HG02981 (cell line): ENCODE measurements at regions not wholly inside any gene's neighbourhood (a gene's known extent, or its start where the extent isn't known, plus 50 kb on each side); places are given as distances from the start of the nearest gene placed in this dataset.
A peak's percentile ranks its signal among the peaks of the same experiment; 100 is the strongest.
"Not testable (repeated sequence)": the region's sequence is repeated elsewhere in the genome, so short reads cannot be mapped to it uniquely, and the experiment has no call there.

ENCODE experiments used
- ATAC-seq: cut with Tn5 transposase; IDR thresholded peaks from one replicate; pipeline ENCODE4 v1.9.1; 2021; ENCODE audit warnings: mild to moderate bottlenecking, moderate library complexity; ENCODE audit not compliant: unreplicated experiment

- no peak for ATAC-seq
These were observed 216.4 kb upstream of the RASGEF1B start for GRCh38 chr4:81688085-81688484.

GRCh38 chr4:81687471-81687870 is 215.8 kb upstream of the RASGEF1B start:
- no peak for ATAC-seq

GRCh38 chr4:81685104-81685503 is 213.4 kb upstream of the RASGEF1B start:
- ATAC-seq = no peak

GRCh38 chr4:81684352-81684751 is 212.6 kb upstream of the RASGEF1B start:
- ATAC-seq = no peak

- no peak for ATAC-seq
These were observed 210.8 kb upstream of the RASGEF1B start for GRCh38 chr4:81682492-81682891.

- ATAC-seq = no peak
These were observed 207.6 kb upstream of the RASGEF1B start for GRCh38 chr4:81679315-81679714.

- ATAC-seq = no peak
These were observed 207.1 kb upstream of the RASGEF1B start for GRCh38 chr4:81678801-81679200.

- no peak for ATAC-seq
These were observed 204.8 kb upstream of the RASGEF1B start for GRCh38 chr4:81676537-81676936.

GRCh38 chr4:81675791-81676393 is 204.2 kb upstream of the RASGEF1B start:
- ATAC-seq = no peak

GRCh38 chr4:81673961-81674360 is 202.3 kb upstream of the RASGEF1B start:
- no peak for ATAC-seq

GRCh38 chr4:81668328-81668727 is 196.6 kb upstream of the RASGEF1B start:
- ATAC-seq = not testable (repeated sequence)

- no peak for ATAC-seq
These were observed 195.8 kb upstream of the RASGEF1B start for GRCh38 chr4:81667539-81667938.

GRCh38 chr4:81666491-81666890 is 194.8 kb upstream of the RASGEF1B start:
- ATAC-seq = no peak

- no peak for ATAC-seq
These were observed 193.9 kb upstream of the RASGEF1B start for GRCh38 chr4:81665649-81666048.

GRCh38 chr4:81665045-81665444 is 193.3 kb upstream of the RASGEF1B start:
- no peak for ATAC-seq

- ATAC-seq = no peak
These were observed 192.4 kb upstream of the RASGEF1B start for GRCh38 chr4:81664079-81664478.

- no peak for ATAC-seq
These were observed 191.7 kb upstream of the RASGEF1B start for GRCh38 chr4:81663368-81663767.

GRCh38 chr4:81659051-81659450 is 187.3 kb upstream of the RASGEF1B start:
- no peak for ATAC-seq

GRCh38 chr4:81652069-81652478 is 180.4 kb upstream of the RASGEF1B start:
- no peak for ATAC-seq

GRCh38 chr4:81651243-81651899 is 179.7 kb upstream of the RASGEF1B start:
- no peak for ATAC-seq

GRCh38 chr4:81650606-81651242 is 179.0 kb upstream of the RASGEF1B start:
- no peak for ATAC-seq

GRCh38 chr4:81648576-81649275 is 177.0 kb upstream of the RASGEF1B start:
- ATAC-seq = peak; percentile 90
